Skeletal muscle satellite cell (primary cell): ENCODE measurements at regions not wholly inside any gene's neighbourhood (a gene's known extent, or its start where the extent isn't known, plus 50 kb on each side); places are given as distances from the start of the nearest gene placed in this dataset.

Experiments used
- H3K27me3 ChIP-seq: 2 replicates; pipeline ENCODE4 v1.7.0; 2013; ENCODE audit warnings: low read length; ENCODE audit not compliant: control insufficient read depth, insufficient read depth
- H3K36me3 ChIP-seq: 2 replicates; pipeline ENCODE4 v1.7.0; 2013; ENCODE audit warnings: mild to moderate bottlenecking, control low read depth, low read length; ENCODE audit not compliant: insufficient read depth
- H3K4me1 ChIP-seq: 2 replicates; pipeline ENCODE4 v1.7.0; 2013; ENCODE audit warnings: low read length; ENCODE audit not compliant: control insufficient read depth, insufficient read depth
- H3K4me2 ChIP-seq: 2 replicates; pipeline ENCODE4 v1.7.0; 2013; ENCODE audit warnings: mild to moderate bottlenecking, low read length
- H3K4me3 ChIP-seq: 2 replicates; pipeline ENCODE4 v1.7.0; 2013; ENCODE audit warnings: low read length
- H3K9ac ChIP-seq: 2 replicates; pipeline ENCODE4 v1.7.0; 2013; ENCODE audit warnings: mild to moderate bottlenecking, low read depth, low read length, moderate library complexity
- H3K9me3 ChIP-seq: replicated peaks from 2 replicates; pipeline ENCODE4 v1.7.0; 2013; ENCODE audit warnings: mild to moderate bottlenecking, control low read depth, low read length

DNA sequence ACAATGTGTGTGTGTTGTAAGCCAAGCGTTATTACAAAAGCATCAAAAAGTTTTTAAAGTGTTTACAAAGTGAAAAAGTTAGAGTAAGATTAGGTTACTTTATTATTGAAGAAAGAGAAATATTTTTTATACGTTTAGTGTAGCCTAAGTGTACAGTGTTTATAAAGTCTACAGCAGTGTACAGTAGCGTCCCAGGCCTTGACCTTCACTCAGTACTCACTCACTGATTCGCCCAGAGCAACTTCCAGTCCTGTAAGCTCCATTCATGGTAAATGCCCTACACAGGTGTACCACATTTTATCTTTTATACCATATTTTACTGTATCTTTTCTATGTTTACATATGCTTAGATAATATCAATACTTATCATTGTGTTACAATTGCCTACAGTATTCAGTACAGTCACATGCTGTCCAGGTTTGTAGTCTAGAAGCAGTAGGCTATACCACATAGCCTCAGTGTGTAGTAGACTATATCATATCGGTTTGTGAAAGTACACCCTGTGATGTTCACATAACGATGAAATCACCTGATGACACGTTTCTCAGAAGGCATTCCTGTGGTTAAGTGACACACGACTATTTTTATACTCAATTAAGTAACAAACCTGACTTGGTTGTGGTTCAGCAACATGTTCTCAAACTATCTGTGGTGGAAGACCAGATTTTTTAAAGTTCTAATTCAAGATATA, 152.0 kb upstream of the EDNRA start:
- Histone ChIP-seq H3K9me3 (no peaks in the 10 kb centered on the region), H3K27me3 (no peaks in the 10 kb centered on the region)

DNA sequence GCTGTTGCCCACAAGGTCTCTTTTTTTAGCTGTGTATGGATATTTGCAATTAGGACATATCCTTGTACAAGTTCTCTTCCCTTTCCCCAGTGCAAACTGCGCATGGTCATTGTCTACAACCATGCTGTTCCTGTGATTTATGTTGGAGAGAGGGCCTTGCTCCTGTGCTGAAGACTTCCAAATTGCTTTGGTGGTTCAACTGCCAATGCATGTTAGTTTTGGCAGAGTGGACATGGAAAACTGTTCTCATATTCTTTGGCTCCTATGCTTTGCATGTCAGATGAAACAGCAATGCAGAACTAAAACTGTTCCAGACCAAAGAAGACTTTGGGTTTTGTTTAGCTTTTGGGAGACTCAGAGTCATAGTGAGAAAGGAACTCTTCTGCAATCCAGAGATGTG, 148.8 kb upstream of the EDNRA start:
- no peak overlapping the region for H3K4me2 ChIP-seq
- H3K36me3 ChIP-seq = no peaks in the 10 kb centered on the region
- H3K27me3 ChIP-seq = no peaks in the 10 kb centered on the region
- H3K9ac ChIP-seq = no peak overlapping the region
- no peaks in the 10 kb centered on the region for H3K9me3 ChIP-seq
- H3K4me3 ChIP-seq = no peak overlapping the region
- H3K4me1 ChIP-seq = peaks cover 15% of the 10 kb centered on the region

More for the DNA sequence above, 152.0 kb upstream of the EDNRA start:
- H3K4me3 ChIP-seq = no peak overlapping the region
- no peak overlapping the region for H3K4me2 ChIP-seq
- no peaks in the 10 kb centered on the region for H3K36me3 ChIP-seq
- H3K4me1 ChIP-seq = no peaks in the 10 kb centered on the region
- H3K9ac ChIP-seq = no peak overlapping the region

DNA sequence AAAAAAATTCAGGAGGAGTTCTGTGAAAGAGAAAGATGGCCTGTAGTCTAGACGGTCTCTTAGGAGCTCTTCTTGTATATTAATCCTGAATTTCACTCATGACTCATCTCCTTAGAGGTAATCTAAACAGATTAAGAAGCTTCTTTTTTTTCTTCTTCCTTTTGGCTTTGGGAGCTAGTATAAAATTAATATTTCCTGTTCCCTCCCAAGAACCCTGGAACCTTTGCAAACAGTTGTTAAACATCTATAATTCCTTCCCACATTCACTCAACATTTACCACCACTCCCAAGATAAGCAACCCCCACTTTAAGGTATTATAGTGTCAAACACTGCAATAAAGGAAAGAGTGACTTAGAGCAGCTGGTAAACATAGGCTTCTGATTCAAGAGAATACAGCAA, 146.4 kb upstream of the EDNRA start:
- Histone ChIP-seq H3K36me3 (no peaks in the 10 kb centered on the region), H3K4me3 (no peak overlapping the region), H3K9ac (no peak overlapping the region), H3K9me3 (no peaks in the 10 kb centered on the region), H3K4me1 (peaks cover 15% of the 10 kb centered on the region), H3K4me2 (peak overlapping the region; percentile 17), H3K27me3 (no peaks in the 10 kb centered on the region)

DNA sequence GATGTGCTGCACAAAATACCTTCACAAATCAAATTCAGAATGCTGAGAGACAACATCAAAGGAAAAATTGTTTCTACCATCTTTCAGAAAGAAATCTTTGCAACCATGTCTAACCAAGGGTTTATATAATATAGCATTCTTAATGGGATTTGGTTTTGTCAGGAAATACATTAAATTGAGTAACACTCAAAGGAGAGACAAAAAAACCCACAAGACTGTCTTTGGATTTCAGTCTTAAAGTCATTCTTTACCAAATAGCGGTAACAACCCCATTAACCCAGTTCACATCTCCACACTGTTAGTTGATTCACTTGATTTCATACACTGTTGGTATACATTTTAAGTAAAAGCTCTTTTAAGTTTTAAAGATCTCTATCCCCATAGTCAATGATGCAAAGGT, 145.7 kb upstream of the EDNRA start:
- Histone ChIP-seq H3K4me3 (no peak overlapping the region), H3K9me3 (no peaks in the 10 kb centered on the region), H3K27me3 (no peaks in the 10 kb centered on the region), H3K9ac (no peak overlapping the region), H3K4me1 (peaks cover 18% of the 10 kb centered on the region), H3K36me3 (no peaks in the 10 kb centered on the region), H3K4me2 (no peak overlapping the region)

DNA sequence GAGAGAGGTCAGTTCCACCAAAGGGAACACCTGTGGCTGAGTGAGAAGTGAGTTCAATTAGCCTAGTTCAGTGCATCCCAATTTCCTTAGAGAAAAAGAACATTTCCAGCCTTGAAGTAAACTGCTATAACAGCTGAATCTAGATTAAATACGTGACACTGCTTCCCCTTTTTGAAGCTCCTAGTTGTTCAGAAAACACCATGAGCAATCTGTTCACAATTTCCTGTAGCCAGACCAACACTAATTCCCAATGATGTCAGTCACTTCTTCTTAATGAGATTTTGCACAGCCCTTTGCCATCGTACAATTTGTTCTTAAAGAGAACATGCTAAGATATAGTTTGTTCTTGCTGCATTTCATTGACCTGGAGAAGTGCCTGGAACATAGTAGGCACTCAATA, 144.6 kb upstream of the EDNRA start:
- no peak overlapping the region for H3K4me2 ChIP-seq
- H3K36me3 ChIP-seq = no peaks in the 10 kb centered on the region
- no peaks in the 10 kb centered on the region for H3K9me3 ChIP-seq
- H3K9ac ChIP-seq = no peak overlapping the region
- no peaks in the 10 kb centered on the region for H3K27me3 ChIP-seq
- H3K4me1 ChIP-seq = peaks cover 24% of the 10 kb centered on the region
- H3K4me3 ChIP-seq = no peak overlapping the region

DNA sequence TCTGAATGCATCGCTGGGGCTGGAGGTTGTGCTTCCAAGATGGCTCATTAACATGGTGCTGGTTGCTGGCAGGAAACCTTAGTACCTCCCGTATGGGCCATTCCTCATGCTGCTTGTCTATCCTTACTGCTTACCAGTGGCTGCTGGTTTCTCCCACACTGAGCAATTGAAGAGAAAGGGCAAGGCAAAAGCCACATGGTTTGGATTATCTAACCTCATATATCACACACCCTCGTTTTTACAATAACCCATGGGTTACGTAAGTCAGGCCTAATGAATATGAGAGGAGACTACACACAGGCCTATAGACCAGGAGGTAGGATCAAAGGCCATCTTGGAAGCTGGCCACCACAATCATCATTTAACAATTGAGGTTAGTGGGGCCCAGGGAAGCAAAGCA, 141.8 kb upstream of the EDNRA start:
- no peak overlapping the region for H3K4me3 ChIP-seq
- no peak overlapping the region for H3K9ac ChIP-seq
- H3K4me1 ChIP-seq = peaks cover 23% of the 10 kb centered on the region

DNA sequence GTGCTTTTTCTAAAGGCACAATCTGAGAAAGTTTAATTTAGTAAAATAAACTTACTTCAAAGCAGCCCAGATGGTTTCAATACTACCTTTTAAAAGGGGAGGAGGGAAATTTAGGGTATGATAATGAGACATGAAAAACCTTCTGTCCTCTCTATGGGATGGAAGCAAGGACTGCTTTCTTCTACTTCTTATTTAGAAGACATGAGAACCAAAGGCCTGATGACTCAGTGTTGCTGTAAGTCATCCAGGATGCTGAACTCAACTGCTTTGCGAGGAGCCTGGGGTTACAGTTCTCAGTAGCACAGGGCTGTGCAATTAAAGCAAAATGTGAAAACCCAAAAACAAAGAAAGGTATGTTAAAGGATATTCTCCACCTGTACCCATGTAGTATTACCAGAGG, 140.8 kb upstream of the EDNRA start:
- no peaks in the 10 kb centered on the region for H3K27me3 ChIP-seq
- no peaks in the 10 kb centered on the region for H3K36me3 ChIP-seq
- no peak overlapping the region for H3K9ac ChIP-seq
- no peak overlapping the region for H3K4me3 ChIP-seq
- no peaks in the 10 kb centered on the region for H3K9me3 ChIP-seq
- no peak overlapping the region for H3K4me2 ChIP-seq
- H3K4me1 ChIP-seq = peaks cover 15% of the 10 kb centered on the region

More for the DNA sequence above, 141.8 kb upstream of the EDNRA start:
- H3K9me3 ChIP-seq = no peaks in the 10 kb centered on the region
- H3K36me3 ChIP-seq = no peaks in the 10 kb centered on the region
- no peak overlapping the region for H3K4me2 ChIP-seq
- no peaks in the 10 kb centered on the region for H3K27me3 ChIP-seq

DNA sequence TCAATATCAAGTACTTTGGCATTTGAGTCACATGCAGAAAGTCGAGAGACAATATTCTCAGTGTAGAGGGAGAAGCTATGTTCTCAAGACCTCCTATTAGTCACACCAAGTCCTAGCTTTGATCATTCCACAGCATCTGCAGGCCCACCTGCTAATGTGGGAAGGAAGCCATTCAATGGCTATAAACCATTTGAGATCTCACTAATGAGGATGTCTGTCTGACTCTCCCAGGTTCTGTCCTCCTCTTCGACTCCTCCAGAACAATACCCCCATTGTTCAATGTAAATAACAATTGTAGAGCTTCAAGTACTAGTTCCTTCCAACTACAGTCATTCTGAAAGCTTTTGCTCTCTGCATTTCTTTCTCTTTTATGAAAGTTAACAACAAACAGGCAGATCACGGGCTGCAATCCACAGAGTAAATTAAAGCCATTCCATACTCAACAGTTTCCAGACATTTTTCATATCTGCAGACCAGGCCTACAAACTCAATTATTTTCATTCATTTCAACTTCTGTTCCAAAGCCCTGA, 140.2 kb upstream of the EDNRA start:
- Histone ChIP-seq H3K4me3 (no peak overlapping the region), H3K4me2 (no peak overlapping the region)

DNA sequence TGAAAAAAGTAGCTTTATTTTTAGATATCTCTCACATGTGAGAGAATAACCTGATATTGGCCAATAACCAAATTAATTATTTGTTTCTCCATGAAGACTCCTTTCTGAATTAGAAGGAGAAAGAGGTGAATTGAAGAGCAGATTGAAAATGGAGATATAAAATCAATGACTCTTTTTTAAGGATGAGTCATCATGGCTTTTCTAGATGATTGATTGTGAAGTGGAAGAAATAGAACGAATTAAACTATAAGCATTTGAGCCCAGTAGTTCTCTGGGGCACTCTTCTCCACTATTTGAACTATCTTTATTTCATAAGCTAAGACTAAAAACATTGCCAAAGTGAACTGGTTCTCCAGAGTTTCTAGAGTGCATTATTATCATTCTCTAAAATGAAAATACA, 137.2 kb upstream of the EDNRA start:
- Histone ChIP-seq H3K9me3 (no peaks in the 10 kb centered on the region), H3K4me2 (no peak overlapping the region), H3K4me3 (no peak overlapping the region), H3K9ac (no peak overlapping the region), H3K36me3 (no peaks in the 10 kb centered on the region), H3K27me3 (no peaks in the 10 kb centered on the region), H3K4me1 (peaks cover 9% of the 10 kb centered on the region)

More for the DNA sequence above, 140.2 kb upstream of the EDNRA start:
- H3K27me3 ChIP-seq = no peaks in the 10 kb centered on the region
- peaks cover 15% of the 10 kb centered on the region for H3K4me1 ChIP-seq
- H3K9ac ChIP-seq = no peak overlapping the region
- H3K9me3 ChIP-seq = no peaks in the 10 kb centered on the region
- H3K36me3 ChIP-seq = no peaks in the 10 kb centered on the region

DNA sequence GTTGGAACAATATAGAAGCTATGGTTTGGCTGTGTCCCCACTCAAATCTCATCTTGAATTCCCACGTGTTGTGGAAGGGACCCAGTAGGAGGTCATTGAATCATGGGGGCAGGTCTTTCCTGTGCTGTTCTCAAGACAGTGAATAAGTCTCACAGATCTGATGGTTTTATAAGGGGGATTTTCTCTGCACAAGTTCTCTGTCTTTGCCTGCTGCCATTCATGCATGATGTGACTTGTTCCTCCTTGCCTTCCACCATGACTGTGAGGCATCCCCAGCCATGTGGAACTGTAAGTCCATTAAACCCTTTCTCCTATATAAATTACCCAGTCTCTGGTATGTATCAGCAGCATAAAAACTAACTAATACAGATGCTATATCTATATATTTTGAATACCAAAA, 135.2 kb upstream of the EDNRA start:
- Histone ChIP-seq H3K4me2 (no peak overlapping the region), H3K27me3 (no peaks in the 10 kb centered on the region), H3K36me3 (no peaks in the 10 kb centered on the region), H3K4me1 (peaks cover 2% of the 10 kb centered on the region), H3K4me3 (no peak overlapping the region), H3K9ac (no peak overlapping the region), H3K9me3 (no peaks in the 10 kb centered on the region)

DNA sequence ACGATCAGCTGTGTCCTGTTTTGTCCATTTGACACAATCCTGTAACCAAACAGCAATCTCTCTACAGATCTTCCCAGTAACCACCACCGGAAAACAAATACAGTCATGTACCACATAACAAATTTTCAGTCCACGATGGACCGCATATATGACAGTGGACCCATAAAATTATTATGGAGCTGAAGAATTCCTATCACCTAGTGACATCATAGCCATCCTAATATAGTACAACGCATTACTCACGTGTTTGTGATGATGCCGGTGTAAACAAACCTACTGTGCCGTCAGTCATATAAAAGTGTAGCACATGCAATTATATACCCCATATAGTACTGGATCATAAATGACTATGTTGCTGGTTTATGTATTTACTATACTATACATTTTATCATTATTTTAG, 133.7 kb upstream of the EDNRA start:
- H3K4me2 ChIP-seq = no peak overlapping the region
- no peak overlapping the region for H3K4me3 ChIP-seq
- no peaks in the 10 kb centered on the region for H3K36me3 ChIP-seq
- no peaks in the 10 kb centered on the region for H3K27me3 ChIP-seq
- peaks cover 6% of the 10 kb centered on the region for H3K9me3 ChIP-seq
- no peak overlapping the region for H3K9ac ChIP-seq
- H3K4me1 ChIP-seq = peaks cover 5% of the 10 kb centered on the region

DNA sequence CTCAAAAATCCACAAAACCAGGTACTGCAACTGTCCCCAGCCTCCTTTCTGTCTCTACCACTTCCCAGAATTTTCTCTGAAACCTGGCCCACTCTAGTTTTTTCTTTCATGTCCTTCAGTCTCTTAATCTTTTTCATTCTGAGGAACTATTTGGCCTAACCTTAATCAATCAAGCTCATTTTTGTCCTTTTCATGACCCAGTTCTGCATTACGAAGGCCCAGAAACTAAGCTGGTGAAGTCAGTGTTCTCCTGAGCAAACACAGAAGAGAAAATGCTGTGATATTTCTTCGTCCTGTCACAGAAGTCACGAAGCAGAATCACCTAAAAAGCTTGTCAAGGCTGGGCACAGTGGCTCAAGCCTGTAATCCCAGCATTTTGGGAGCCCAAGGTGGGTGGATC, 131.7 kb upstream of the EDNRA start:
- no peak overlapping the region for H3K4me2 ChIP-seq
- H3K9ac ChIP-seq = no peak overlapping the region
- H3K4me3 ChIP-seq = no peak overlapping the region
- no peaks in the 10 kb centered on the region for H3K27me3 ChIP-seq
- H3K4me1 ChIP-seq = peaks cover 5% of the 10 kb centered on the region
- peaks cover 9% of the 10 kb centered on the region for H3K9me3 ChIP-seq
- H3K36me3 ChIP-seq = no peaks in the 10 kb centered on the region
